GM18511 (cell line): ENCODE measurements at regions not wholly inside any gene's neighbourhood (a gene's known extent, or its start where the extent isn't known, plus 50 kb on each side); places are given as distances from the start of the nearest gene placed in this dataset.
"Not testable (repeated sequence)": the region's sequence is repeated elsewhere in the genome, so short reads cannot be mapped to it uniquely, and the experiment has no call there.

Experiments
- ATAC-seq: cut with Tn5 transposase; IDR thresholded peaks from one replicate; pipeline ENCODE4 v1.9.1; 2021; ENCODE audit warnings: mild to moderate bottlenecking, moderate library complexity; ENCODE audit not compliant: unreplicated experiment

DNA sequence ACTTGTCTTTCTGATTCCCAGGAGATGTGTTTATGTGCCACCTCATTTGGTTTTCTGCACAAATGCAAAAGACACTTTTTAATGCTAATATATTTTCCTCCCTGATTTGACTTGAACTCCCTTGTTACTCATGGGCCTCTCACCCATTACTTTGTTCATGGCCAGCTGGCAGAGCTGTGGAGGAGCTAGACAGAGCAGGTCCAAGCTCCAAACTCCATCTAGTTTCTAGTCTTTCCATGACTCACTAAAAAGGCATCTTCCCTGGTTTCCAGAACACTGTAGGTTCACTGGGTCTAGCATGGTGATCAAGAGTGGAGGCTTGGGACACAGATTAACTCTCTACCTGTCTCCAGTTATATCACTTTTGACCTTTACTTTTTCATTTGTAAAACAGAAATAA is 161.0 kb upstream of the SLC28A3 start:
- no peak for ATAC-seq

DNA sequence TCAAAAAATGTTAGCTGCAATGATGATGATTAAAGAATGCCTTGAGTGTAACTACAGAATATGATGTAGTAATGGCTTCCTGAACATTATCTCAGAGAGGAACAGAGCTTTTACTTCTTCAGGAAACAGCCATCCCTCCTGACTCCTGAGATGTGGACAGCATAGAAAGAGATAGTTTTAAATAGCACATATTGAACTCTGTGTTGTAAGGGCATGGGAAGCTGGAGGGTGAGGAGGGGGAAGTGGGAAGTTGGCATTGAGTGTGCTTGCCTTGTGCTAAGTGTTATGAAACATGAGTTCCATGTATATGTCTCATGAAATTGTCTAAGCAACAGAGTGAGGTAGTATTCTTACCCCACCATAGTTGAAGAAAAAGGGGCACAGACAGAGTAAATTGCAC is 161.5 kb upstream of the SLC28A3 start:
- ATAC-seq = no peak

DNA sequence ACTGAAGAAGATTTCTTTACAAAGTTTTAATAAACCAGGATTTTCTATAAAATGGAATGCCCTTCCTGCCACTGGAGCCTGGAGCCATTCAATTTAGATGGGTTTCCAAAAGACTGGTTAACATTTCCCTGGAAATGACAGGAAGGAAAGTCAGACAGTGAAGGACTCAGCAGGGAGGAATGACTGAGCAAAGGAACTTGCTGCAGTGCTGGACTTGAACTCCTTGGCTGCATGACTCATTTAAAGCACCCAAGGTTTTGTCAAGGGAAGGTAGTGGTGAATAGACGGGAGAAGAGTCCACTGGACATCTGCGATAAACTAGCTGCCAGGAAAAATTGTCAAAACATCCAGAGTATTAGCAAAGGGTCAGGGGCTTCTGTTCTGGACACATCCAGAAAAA is 163.8 kb upstream of the SLC28A3 start:
- ATAC-seq = no peak

DNA sequence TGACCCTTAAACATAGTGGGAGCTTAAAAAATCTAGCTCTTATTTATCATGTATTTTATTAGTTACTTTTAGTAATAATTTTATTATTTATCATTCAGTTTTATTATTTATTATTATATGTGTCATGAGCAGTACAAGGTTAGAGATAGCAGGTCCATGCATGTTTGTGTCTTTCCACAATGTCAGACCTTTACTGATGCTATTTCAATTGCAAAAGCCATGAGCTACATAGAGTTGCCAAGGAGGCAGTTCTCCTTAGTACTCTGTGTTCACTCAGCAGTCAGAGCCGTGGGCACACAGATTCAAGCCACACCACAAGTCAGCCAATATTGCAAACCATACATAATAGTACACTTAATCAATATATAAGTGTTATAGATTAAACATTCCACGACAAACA is 157.9 kb upstream of the NTRK2 start:
- ATAC-seq = no peak

DNA sequence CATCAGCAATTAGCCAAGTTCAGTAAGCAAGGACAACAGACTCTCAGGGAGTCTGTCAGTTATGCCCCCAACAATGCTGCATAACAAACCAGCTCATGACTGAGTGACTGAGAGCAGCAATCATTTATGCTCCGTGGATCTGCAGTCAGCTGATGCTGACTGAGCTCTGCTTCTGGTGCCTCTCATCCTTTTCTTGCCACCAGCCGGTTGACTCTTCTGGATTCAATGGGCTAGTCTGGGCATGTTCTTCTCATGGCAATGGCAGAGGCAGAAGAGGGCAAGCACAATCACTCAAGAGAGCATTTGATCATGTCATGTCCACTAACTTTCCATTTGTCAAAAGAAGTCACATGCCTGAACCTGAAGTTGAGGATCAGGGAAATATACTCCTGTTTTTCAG is 157.0 kb upstream of the NTRK2 start:
- no peak for ATAC-seq

DNA sequence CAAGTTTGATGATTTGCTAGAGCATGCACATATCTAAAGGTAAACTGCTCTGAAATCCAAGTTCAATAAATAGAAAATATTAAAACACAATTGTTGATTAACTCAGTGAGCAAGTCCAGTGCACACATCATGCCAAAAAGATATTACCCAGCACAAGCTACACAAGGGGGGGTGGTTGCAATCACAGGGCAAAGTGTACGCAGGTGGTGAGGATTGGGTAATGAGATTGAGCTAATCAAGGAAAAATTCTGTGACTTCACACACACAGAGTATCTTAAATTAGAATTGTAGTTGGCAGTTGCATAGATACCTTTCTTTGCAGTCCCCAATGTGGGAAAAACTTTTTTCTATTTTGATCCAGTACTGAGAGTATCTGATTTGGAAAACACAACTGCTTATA is 156.1 kb upstream of the NTRK2 start:
- ATAC-seq = no peak

DNA sequence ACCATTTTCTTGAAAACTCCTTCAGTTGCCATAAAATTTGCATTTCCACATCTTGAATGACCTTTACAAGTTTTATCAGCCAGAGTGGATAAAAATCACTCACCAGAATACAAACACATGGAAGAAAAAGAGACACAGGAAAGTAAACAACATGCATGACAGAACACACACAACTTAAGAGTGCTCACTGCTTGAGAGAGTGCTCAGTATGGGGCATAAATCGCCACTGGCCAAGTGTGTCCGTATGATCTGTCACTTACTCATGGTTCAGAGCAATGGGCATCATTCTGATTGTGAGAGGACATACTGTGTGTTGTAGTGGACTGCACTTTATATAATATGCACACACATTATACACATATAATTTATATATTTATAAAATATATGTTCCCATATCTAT is 155.6 kb upstream of the NTRK2 start:
- no peak for ATAC-seq

DNA sequence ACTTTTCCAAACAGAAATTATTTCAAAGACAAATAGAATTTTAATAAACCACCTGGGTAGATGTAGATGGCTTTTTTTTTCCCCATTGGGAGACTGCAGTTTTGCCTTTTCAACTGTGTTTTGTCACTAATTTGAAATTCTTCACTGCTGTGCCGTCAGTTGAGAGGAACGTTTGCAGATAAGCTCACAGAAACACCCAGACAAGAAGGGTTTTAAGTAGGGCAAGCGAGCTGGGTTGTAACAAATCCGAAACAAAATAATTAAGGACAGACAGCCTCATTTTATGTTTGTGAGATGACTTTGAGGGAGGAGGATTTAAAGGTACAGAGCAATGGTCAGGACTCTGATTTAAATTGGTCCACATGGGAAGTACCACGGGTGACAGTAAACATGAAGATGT is 155.1 kb upstream of the NTRK2 start:
- no peak for ATAC-seq

DNA sequence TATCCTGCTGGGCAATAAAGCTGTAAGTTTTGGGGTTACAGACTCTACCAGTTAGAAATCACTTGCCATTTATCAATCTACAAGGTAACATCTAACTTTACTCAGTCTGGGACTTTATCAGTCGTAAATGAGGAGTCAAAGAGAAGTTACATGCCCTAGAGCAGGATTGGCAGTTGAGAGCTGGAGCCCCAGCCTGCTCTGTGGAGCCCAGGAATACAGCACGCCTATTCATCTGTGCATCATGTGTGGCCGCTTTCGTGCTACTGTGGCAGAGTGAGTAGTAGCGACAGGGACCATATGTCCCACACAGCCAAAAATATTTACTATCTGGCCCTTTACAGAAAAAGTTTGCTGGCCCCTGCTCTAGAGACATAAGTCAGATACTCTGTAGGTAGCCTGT is 152.5 kb upstream of the NTRK2 start:
- ATAC-seq = no peak

DNA sequence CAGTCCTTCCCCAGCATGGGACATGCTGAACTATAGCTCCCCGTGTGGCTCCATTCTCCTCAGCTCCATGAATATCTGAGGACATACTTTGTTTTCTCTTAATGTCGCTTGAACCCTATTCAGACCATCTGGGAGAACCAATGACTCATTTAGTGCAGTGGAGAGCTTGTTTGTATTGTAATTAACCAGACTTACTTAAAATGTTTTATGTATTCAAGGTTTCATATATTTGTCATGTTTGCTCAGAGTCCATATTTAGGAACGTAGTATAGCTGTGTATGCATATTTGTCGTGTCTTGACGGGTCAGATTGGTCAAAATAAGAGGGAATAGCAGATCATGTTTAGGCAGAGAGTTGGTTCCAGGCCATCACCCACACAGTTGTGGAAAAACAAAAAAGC is 150.1 kb upstream of the NTRK2 start:
- no peak for ATAC-seq

DNA sequence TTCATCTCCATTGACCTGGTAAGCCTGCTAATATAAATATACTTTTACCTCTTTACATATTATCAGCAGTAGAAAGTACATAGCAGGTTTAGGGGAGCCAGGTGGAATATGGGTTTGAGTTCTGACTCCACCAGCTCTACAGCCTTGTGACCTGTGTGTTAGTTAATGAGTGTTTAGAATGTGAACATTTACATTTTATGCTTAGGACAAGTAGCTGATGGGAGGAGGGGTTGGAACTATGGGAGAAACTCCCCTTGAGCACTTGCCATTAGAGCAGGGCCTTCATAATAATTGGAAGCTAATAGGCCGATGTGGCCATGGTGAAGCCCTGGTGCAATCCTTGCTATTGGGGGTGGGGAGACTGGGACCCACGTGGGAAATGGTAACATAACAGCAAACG is 148.3 kb upstream of the NTRK2 start:
- ATAC-seq = no peak

DNA sequence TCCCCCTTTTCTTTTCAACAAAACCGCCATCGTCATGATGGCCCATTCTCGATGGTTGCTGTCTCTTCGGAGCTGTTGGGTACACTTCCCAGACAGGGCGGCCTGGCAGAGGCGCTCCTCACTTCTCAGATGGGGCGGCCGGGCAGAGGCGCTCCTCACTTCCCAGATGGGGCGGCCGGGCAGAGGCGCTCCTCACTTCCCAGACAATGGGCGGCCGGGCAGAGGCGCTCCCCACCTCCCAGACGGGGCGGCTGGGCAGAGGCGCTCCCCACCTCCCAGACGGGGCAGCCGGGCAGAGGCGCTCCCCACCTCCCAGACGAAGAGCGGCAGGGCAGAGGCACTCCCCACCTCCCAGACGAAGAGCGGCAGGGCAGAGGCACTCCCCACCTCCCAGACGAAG is 143.3 kb upstream of the NTRK2 start:
- not testable (repeated sequence) for ATAC-seq

DNA sequence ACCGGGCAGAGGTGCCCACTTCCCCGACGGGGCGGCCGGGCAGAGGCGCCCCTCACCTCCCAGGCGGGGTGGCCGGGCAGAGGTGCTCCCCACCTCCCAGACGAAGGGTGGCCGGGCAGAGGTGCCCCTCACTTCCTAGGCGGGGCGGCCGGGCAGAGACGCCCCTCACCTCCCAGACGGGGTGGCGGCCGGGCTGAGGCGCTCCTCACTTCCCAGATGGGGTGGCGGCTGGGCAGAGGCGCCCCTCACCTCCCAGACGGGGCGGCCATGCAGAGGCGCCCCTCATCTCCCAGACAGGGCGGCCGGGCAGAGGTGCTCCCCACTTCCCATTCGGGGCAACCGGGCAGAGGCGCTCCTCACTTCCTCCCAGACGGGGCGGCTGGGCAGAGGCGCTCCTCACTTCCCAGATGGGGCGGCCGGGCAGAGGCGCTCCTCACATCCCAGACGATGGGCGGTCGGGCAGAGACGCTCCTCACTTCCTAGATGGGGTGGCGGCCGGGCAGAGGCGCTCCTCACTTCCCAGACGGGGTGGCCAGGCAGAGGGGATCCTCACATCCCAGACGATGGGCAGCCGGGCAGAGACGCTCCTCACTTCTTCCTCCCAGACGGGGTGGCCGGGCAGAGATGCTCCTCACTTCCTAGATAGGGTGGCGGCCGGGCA is 142.3 kb upstream of the NTRK2 start:
- not testable (repeated sequence) for ATAC-seq

DNA sequence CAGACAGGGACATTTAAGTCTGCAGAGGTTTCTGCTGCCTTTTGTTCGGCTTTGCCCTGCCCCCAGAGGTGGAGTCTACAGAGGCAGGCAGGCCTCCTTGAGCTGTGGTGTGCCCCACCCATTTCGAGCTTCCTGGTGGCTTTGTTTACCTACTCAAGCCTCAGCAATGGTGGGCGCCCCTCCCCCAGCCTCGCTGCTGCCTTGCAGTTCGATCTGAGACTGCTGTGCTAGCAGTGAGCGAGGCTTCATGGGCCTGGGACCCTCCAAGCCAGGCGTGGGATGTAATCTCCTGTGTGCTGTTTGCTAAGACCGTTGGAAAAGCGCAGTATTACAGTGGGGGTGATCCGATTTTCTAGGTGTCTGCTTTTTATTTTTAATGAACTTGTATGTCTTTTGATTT is 133.6 kb upstream of the NTRK2 start:
- not testable (repeated sequence) for ATAC-seq

DNA sequence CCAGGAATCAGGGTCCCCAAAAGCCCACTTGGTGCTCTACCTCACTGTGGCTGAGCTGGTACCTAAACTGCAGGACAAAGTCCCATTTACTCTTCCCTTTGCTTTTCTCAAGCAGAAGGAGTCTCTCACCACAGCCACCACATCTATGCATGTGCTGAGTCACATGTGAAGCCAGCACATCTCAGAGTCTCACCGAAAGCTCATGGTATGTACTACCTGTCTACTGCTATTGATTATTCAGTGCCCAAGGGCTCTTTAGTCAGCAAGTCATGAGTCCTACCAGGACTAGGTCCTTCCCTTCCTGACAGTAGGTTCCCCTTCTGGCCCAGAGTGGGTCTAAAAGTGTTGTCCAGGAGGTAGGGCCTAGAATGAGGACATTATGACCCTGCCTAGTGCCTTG is 130.7 kb upstream of the NTRK2 start:
- no peak for ATAC-seq

DNA sequence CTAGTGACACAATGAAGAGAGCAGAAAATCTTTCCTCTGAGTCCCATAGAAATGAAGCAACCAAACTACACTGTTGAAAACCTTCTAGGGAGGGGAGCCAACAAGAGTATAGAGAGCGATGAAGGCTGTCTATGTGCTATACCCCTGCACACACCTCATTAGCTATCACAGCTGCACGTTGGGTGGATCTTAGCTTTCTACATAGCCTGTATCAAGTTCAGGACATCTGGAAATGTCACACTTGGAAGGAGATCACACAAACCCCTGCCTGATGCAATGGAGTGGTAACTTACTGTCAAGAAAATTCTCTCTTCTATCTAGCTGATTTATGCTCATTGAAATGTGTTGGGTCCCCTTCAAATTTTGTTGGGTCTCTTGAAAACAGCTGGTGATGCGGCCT is 127.0 kb upstream of the NTRK2 start:
- no peak for ATAC-seq

DNA sequence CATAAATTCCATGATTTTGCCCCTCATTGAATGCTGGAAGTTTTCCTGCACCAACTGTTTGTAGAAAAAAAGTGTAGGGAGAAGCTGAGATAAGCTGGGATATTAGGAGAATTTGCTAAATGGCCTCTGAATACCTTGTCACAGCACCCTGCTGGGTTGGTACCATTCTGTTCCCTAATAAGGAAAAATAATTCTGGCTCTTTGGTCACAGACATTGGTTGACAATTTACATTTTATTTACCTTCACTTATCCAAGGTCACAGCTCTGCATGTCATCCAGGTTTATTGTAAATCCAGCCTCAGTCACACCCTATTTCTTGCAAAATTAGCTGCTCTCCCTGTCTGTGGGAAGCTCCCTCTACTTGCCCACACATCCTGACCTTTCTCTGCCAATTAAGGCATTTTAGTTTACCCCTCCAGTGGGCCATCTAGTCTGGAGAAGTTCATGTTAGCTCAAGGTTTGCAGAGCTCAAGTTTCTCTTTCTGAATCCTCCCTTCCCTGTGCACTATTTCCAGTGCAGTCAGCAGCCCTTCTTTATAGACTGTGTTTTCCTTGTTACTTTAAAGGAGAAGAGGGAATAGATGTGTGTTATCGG is 115.4 kb upstream of the NTRK2 start:
- ATAC-seq = no peak

DNA sequence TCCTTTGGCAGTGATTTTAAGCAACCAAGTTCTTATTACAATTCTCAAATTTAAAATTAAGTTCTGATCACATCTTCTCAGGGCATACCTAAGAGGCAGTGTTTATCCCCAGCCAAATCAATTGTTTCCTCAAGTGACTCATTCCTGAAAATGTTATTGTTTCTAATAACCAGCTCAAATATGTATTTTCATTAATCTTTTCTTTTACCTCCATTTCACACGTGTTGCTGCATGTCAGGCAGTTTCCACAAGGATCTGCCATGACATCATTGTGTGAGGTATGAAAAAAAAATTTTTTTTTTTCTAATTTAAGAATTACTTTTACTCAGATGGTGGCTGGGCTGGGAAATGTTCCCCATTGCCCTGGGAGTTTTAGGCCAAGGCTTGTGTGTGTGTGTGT is 113.0 kb upstream of the NTRK2 start:
- ATAC-seq = no peak

DNA sequence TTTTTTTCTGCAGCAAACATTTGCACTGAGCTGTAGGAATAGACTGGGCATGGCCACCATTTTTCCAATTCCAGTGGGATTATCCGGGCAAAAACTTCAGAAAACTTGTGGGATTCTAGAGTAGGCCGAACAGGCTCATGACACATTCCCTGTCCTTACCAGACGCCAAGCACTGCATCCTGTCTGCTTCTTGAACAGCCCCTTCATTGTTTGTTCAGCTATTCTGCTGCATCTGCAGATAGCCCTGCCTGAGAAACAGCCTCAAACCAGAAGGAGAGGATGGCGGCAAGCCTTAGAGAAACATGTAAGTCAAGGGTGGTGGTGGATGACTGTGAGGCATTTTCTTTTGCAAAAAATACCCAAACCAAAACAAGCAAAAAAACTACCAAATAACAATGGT is 111.8 kb upstream of the NTRK2 start:
- no peak for ATAC-seq

DNA sequence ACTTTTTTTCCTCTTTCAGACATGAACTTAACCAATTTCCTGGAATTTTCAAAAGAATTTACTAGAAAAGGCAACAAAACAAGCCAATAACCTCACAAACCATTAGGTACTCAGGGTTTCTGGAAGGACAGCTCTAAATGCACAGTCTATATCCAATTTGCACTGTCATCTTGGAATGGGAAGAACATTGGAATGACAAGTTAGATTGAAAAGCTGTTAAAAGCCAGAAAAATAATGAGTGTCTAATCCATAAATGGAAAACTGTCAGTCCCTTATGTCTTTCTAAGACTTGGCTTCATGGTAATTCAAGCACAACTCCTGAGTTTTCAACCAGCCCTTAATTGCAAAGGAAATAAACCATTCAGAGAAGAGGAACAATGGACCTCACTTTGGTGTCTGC is 105.8 kb upstream of the NTRK2 start:
- no peak for ATAC-seq

DNA sequence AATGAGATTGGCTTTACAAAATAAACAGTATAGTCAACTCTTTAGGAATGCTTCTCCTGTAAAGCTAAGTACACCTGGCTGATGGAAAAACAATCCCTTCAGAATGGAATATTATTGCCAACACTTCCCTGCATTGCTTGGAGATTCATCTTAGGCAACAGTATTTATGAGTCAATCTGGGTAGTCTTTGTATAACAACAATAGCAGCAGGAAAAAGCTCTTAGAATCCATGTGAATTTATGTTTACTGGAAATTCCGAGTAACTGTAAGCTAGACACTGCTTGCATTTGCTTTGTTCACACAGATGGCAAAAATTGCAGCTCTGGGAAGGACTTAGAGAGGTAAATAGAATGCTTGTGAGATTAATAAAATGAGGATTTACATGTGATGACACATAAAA is 101.7 kb upstream of the NTRK2 start:
- no peak for ATAC-seq

DNA sequence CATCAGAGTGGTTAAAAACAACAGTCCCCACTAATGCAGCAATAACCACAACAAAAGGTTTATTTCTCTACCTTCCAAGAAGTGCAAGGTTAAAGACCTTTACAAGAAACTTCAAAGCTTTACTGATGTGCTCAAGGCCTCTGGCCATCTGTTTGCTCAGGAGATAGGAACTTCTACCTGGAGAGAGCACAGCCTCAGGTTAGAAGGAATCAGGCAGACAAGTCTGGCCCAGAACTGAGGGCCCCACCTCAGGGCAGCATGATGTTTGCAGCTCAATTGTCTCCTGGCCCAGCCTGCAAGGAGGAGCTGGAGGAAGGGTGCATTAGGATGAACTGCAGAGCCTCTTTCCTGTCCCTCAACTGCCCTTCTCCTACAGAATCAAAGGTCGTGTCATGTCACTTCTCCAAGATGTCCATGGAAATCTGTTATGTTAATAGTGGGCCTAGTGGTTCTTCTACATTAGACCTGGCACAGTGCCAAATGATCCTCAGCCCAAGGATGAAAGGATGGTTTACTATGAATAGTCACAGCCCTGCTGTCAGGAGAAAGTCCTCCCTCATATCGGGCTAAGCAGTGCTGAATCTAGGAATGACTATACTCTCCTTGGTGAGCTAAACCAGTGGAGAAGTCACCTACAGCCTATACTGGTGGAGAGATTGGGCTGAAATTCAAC is 98.9 kb upstream of the NTRK2 start:
- no peak for ATAC-seq

DNA sequence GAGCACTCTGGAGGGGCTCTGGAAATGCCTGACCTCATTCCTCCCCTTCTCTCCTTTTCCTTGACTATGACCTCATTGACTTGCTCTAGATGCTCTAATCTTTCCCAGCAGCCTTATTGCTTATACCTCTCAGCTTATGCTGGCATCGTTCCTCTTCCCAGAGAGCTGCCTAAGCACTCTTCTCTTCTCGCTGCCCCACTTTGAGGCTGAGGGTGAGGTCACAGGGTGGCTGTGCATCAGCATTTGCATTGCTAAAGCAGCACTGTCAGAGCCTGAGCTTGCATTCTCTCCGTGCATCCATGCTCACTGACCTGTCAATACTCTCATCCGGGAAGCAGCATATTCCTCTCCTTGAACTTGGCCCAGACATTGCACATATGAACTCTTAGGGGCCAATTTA is 96.4 kb upstream of the NTRK2 start:
- no peak for ATAC-seq
